Posterior cingulate gyrus (tissue), 11 donors: ENCODE measurements at regions not wholly inside any gene's neighbourhood (a gene's known extent, or its start where the extent isn't known, plus 50 kb on each side); places are given as distances from the start of the nearest gene placed in this dataset.
A peak's percentile ranks its signal among the peaks of the same experiment; 100 is the strongest.

Experiments
- DNase-seq, 10 donors: peaks; one replicate each; pipeline versions ENCODE4 v3.0.0 to v3.0.0-alpha.2; 2020 to 2021; ENCODE audit warnings: mixed read lengths in 3 of 10
- intact Hi-C: fragments of 100-400 bp; cut with DNase I; formaldehyde crosslinking; loops from one replicate; pipeline ENCODE4 v1.15.1; 2023

DNA sequence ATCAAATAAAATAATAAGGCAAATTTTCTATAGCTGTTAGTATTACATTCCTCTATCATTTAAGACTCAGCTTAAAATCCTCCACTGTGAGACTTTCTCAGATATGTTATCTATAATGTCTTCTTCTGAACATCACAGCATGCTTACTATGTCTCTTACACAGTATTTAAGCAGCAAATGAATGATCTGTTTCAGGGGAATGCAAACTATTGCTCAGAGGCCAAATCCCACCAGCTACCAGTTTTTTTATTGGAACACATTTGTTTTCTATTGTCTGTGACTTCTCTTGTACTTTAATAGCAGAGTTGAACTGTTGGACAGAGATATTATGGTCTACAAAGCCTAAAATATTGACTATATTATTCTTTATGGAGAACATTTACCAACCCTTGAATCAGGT lies 59.6 kb downstream of the C3orf38 start:
- intact Hi-C loops, result no loop called here
- no peak for DNase-seq

GRCh38 chr3:88211096-88211890 lies 61.5 kb downstream of the C3orf38 start:
- no peak for DNase-seq
- intact Hi-C loops, result no loop called here

GRCh38 chr3:88219138-88219792 lies 69.5 kb downstream of the C3orf38 start:
- peak in 7 of 10 donors; percentile 37 to 88 (median 57) for DNase-seq
- intact Hi-C loops, result loop anchor here (5.0 kb wide), 3 partner anchors 878 to 1873 kb away; no protein-coding TSS in a partner anchor

- DNase-seq, result no peak
- intact Hi-C loops, result no loop called here
Measured at GRCh38 chr3:88220126-88220525, 70.4 kb downstream of the C3orf38 start.

DNA sequence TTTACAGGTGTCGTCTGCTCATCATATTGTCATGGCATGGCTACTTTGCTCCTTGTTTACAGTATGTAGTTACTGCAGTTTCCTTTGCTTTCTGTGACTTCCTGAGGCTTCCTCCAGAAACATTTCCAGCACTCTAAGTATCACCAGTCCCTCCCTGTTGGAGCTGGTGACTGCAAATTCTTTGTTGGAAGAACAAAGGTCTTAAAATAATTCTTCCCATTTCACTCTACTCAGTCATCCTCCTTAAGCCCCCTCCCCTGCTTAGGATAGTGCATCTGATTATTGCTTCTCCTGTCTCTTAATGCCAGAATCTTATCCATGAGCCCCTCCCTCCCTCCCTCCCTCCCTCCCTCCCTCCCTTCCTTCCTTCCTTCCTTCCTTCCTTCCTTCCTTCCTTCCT lies 72.0 kb downstream of the C3orf38 start:
- intact Hi-C loops, result no loop called here
- DNase-seq, result no peak

GRCh38 chr3:88222343-88222742 lies 72.6 kb downstream of the C3orf38 start:
- intact Hi-C loops, result no loop called here
- DNase-seq, result no peak

DNA sequence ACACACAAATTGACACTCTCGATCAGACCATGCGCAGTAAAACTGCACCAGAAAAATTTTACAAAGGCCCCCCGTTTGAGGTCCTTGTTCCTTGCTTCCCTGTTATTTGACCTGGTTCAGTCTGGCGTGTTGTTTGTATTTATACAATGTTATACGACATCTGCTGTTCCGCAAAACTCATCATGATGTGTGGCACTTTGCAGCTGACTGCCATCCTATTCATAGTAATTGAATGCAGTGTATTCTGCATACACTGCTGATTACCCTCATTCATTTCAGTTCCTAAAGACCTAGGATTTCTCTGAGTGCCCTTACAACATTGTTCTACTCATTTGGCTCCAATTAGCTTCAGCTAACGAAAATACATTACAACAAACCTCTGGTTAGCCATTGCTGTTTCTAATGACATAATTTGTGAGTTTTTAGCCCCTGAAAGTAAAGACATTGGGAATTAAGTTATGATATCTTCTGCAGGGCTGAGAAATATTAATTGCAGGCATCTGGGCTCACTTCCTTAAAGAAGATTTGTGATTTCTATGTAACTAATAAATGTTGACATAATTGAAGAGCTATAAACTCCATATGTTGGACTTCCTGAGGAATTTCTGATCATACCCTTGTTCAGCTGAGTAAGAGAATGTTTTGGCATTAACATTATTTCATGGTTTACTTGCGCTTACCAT lies 75.7 kb downstream of the C3orf38 start:
- DNase-seq, result no peak
- intact Hi-C loops, result no loop called here

GRCh38 chr3:88226910-88227309 lies 77.2 kb downstream of the C3orf38 start:
- no peak for DNase-seq
- intact Hi-C loops, result no loop called here

DNA sequence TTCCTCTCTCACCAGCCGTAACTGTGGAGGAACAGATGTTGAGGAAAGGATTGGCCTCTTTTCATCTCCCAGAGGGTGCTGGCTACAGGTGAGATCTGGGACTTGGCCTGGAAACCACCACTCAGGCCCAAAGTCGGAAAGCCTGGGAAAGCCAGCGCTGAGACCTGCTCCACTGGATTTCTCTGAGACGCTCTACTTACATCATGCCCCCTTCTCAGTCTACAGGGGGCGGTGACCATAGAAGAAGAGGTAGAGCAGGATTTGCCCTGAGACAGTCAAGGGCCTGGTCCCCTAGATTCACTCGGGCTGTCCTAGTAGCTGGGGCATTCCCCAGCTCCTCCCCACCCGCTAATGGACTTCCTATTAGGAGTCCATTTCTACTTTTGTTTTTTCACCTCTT lies 80.9 kb downstream of the C3orf38 start:
- DNase-seq, result peak in 1 of 10 donors; percentile 49
- intact Hi-C loops, result no loop called here

DNA sequence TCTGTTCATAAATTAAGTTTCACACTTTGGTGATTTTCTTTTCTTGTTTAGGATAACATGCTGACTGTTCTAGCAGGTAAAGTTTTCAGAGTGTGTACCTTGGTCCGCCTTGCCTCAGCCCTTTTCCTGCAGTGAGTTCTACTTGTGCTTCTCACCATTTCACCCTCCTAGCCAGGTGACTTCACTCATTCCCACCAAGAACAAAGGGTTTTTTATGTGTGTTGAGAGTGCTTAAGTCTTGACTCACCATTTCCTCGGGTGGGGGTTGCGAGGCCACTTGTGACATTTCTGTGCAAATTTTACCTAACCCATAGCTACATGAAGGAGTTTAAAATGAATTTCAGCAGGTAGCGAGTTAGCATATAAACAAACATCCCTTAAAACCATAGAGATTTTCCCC lies 81.4 kb downstream of the C3orf38 start:
- peak in 1 of 10 donors; percentile 19 for DNase-seq
- intact Hi-C loops, result no loop called here

- intact Hi-C loops, result no loop called here
- DNase-seq, result no peak
Measured at GRCh38 chr3:88231632-88232031, 81.9 kb downstream of the C3orf38 start.

DNA sequence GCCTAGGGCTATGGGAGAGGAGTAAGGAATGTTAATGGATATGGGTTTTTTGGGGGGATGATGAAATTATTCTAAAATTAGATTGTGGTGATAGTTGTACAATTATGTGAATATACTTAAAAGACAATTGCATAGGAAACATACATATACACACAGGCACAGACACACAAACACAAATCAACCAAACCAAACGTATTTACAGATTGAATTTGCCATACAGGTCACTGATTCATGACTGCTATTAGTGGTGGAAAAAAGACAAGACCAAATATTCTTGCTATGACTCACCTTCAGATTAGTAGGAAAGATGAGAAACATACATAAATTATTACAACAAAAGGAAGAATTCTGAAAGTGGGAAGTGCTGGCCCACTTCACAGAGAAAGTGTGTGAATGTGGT lies 85.3 kb downstream of the C3orf38 start:
- no peak for DNase-seq
- intact Hi-C loops, result no loop called here

- DNase-seq, result no peak
- intact Hi-C loops, result no loop called here
Measured at GRCh38 chr3:88239870-88240269, 90.1 kb downstream of the C3orf38 start.

- intact Hi-C loops, result no loop called here
- no peak for DNase-seq
Measured at GRCh38 chr3:88248658-88249057, 98.9 kb downstream of the C3orf38 start.

DNA sequence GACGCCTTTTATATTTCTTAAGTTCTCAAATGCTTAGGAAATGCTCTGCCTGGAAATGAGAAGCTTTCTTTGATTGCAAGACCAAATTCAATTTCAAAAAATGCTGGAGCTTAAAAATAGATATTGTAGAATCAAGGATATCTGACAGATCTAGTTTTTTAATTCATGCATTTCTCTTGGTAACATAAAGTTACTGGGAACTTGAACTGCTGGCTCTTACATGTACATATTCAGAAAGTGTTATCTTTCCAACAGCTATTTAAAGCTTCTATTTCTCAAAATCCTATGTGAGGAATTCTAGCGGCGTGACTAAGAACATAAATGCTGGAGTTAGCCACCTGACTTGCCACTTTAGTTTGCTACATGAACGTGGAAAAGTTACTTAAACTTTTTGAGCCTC lies 109.3 kb downstream of the C3orf38 start:
- no peak for DNase-seq
- intact Hi-C loops, result no loop called here

DNA sequence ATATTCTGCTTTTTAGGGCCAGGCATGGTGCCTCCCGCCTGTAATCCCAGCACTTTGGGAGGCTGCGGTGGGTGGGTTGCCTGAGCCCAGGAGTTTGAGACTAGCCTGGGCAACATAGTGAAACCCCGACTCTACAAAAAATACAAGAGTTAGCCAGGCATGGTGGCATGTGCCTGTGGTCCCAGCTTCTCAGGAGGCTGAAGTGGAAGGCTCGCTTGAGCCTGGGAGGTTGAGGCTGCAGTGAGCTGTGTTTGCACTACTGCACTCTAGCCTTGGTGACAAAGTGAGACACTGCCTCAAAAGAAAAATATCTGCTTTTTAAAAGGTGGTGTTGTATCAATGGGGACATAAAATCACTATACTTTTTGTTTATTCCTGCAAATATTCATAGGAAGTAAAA lies 112.8 kb downstream of the C3orf38 start:
- intact Hi-C loops, result no loop called here
- no peak for DNase-seq

DNA sequence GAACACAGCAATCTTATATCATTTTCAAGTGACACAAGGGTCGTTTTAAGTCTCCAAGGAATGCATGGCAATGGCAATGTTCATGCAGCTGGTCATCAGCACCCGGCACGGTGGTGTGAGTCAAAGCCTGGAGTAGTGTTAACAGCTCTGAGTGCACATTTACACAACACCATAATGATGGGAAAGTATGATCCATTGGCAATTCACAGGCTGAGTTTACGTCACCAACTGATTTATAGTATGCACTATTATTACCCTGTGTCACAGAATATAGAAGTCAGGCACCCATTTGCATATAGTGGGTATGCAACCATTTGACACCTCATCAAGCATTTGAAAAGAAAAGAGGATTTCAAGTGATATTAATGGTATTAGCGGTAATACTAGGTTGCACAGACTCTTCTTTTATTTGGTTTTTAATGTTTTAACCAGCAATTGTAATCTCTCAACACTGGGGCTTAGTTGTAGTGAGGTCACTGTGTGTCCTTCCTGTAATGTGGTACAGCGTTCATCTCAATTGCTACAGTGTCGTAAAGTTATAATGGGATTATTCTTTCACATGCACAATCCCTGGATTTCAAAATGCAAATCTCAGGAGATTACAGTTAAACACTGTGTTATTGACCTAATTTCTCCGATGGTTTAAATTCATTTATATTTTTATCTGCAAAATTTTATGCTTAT lies 113.8 kb downstream of the C3orf38 start:
- intact Hi-C loops, result no loop called here
- no peak for DNase-seq

GRCh38 chr3:88267441-88267840 lies 117.7 kb downstream of the C3orf38 start:
- intact Hi-C loops, result no loop called here

GRCh38 chr3:88267847-88268246 lies 118.1 kb downstream of the C3orf38 start:
- intact Hi-C loops, result no loop called here
- DNase-seq, result no peak

More at GRCh38 chr3:88267441-88267840, 117.7 kb downstream of the C3orf38 start:
- no peak for DNase-seq

- intact Hi-C loops, result no loop called here
- no peak for DNase-seq
Measured at GRCh38 chr3:88280326-88280725, 130.6 kb downstream of the C3orf38 start.
